Neural cell (in vitro differentiated cells): ENCODE measurements at regions not wholly inside any gene's neighbourhood (a gene's known extent, or its start where the extent isn't known, plus 50 kb on each side); places are given as distances from the start of the nearest gene placed in this dataset.

ENCODE experiments used
- EZH2 ChIP-seq: fragments of 200-600, 300-800 bp; shearing (Covaris generic), sonication (generic); IDR thresholded peaks from 2 replicates; pipeline ENCODE4 v1.6.1; 2014; ENCODE audit warnings: antibody characterized with exemption, low read length, borderline replicate concordance, mild to moderate bottlenecking; ENCODE audit not compliant: insufficient read depth, poor library complexity, severe bottlenecking
- POLR2AphosphoS5 ChIP-seq: IDR thresholded peaks from 2 replicates; pipeline ENCODE4 v1.6.1; 2012
- SMC3 ChIP-seq: fragments of 450-650 bp; conservative IDR thresholded peaks from 2 replicates; pipeline ENCODE4 v1.6.1; 2014; ENCODE audit warnings: antibody characterized with exemption, mild to moderate bottlenecking, moderate library complexity; ENCODE audit not compliant: poor library complexity
- TF ChIP-seq, protein P1 (sequence below): IDR thresholded peaks from 2 replicates; pipeline ENCODE4 v1.6.1; 2012; ENCODE audit warnings: borderline replicate concordance
- TF ChIP-seq, protein P2 (sequence below): fragments of 450-650 bp; IDR thresholded peaks from 2 replicates; pipeline ENCODE4 v1.5.1; 2014; ENCODE audit warnings: antibody characterized with exemption, mild to moderate bottlenecking, moderate library complexity; ENCODE audit not compliant: poor library complexity, severe bottlenecking

DNA sequence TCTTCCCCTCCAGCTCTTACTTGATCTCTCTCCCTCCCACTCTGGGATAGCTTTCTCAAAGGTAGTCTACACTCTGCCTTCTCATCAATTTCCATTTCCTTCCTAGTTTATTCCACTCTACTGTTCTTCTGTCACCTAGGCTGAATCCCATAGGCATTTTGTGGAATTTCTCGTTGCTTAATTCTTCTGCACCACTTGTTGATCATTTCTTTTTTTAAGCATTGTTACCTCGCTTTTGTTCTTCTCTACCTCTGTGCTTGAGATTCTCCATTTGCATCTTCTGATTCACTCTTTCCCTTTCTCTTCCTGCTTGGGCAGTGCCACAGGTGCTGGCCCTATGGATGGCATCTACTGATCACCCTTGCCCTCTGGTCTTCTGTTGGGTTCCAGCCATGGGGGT is 567.2 kb downstream of the CDH26 start:
- no peak for TF ChIP-seq SMC3
- no peak for TF ChIP-seq EZH2
- TF ChIP-seq POLR2AphosphoS5, result no peak
- TF ChIP-seq, protein P1, sequence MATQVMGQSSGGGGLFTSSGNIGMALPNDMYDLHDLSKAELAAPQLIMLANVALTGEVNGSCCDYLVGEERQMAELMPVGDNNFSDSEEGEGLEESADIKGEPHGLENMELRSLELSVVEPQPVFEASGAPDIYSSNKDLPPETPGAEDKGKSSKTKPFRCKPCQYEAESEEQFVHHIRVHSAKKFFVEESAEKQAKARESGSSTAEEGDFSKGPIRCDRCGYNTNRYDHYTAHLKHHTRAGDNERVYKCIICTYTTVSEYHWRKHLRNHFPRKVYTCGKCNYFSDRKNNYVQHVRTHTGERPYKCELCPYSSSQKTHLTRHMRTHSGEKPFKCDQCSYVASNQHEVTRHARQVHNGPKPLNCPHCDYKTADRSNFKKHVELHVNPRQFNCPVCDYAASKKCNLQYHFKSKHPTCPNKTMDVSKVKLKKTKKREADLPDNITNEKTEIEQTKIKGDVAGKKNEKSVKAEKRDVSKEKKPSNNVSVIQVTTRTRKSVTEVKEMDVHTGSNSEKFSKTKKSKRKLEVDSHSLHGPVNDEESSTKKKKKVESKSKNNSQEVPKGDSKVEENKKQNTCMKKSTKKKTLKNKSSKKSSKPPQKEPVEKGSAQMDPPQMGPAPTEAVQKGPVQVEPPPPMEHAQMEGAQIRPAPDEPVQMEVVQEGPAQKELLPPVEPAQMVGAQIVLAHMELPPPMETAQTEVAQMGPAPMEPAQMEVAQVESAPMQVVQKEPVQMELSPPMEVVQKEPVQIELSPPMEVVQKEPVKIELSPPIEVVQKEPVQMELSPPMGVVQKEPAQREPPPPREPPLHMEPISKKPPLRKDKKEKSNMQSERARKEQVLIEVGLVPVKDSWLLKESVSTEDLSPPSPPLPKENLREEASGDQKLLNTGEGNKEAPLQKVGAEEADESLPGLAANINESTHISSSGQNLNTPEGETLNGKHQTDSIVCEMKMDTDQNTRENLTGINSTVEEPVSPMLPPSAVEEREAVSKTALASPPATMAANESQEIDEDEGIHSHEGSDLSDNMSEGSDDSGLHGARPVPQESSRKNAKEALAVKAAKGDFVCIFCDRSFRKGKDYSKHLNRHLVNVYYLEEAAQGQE, result no peak
- TF ChIP-seq, protein P2, sequence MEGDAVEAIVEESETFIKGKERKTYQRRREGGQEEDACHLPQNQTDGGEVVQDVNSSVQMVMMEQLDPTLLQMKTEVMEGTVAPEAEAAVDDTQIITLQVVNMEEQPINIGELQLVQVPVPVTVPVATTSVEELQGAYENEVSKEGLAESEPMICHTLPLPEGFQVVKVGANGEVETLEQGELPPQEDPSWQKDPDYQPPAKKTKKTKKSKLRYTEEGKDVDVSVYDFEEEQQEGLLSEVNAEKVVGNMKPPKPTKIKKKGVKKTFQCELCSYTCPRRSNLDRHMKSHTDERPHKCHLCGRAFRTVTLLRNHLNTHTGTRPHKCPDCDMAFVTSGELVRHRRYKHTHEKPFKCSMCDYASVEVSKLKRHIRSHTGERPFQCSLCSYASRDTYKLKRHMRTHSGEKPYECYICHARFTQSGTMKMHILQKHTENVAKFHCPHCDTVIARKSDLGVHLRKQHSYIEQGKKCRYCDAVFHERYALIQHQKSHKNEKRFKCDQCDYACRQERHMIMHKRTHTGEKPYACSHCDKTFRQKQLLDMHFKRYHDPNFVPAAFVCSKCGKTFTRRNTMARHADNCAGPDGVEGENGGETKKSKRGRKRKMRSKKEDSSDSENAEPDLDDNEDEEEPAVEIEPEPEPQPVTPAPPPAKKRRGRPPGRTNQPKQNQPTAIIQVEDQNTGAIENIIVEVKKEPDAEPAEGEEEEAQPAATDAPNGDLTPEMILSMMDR, result no peak
